WTC11 (cell line): ENCODE measurements at regions not wholly inside any gene's neighbourhood (a gene's known extent, or its start where the extent isn't known, plus 50 kb on each side); places are given as distances from the start of the nearest gene placed in this dataset.

ENCODE experiments used
- ATAC-seq: fragments of 200-7000 bp; cut with Tn5 transposase; 2 replicates; pipeline ENCODE4 v1.10.0; 2021; ENCODE audit warnings: mild to moderate bottlenecking, moderate library complexity
- CTCF ChIA-PET: fragments of 300-600 bp; sonication (Branson Sonifier 250); formaldehyde crosslinking; loops from one replicate; lab custom pipeline; 2021; ENCODE audit warnings: antibody characterized with exemption; lab: Charles Lee
- POLR2A ChIA-PET: fragments of 350-600 bp; sonication (Branson Sonifier 250); formaldehyde crosslinking; loops from one replicate; lab custom pipeline; 2021; ENCODE audit warnings: antibody characterized with exemption; lab: Charles Lee
- DNase-seq: peaks from one replicate; pipeline ENCODE4 v3.0.0; 2021; ENCODE audit warnings: low spot score
- H3K27ac Mint-ChIP-seq: 2 replicates; pipeline ENCODE4 v1.8.0; 2021; ENCODE audit warnings: mixed read lengths
- H3K27me3 Mint-ChIP-seq: 2 replicates; pipeline ENCODE4 v1.8.0; 2021; ENCODE audit warnings: low read depth, mild to moderate bottlenecking, moderate library complexity, mixed read lengths
- H3K36me3 Mint-ChIP-seq: 2 replicates; pipeline ENCODE4 v1.8.0; 2021; ENCODE audit warnings: mixed read lengths
- H3K4me1 Mint-ChIP-seq: 2 replicates; pipeline ENCODE4 v1.8.0; 2022; ENCODE audit warnings: mixed read lengths
- H3K4me3 Mint-ChIP-seq: 2 replicates; pipeline ENCODE4 v1.8.0; 2021; ENCODE audit warnings: mild to moderate bottlenecking, moderate library complexity, mixed read lengths
- H3K9me3 Mint-ChIP-seq: 2 replicates; pipeline ENCODE4 v1.8.0; 2021; ENCODE audit warnings: mixed read lengths
- ETV6 ChIP-seq: sonication (generic); formaldehyde crosslinking; IDR thresholded peaks from 2 replicates; pipeline ENCODE4 v1.8.1; 2022; ENCODE audit warnings: mild to moderate bottlenecking, missing genetic modification reagents
- FOXK1 ChIP-seq: sonication (generic); formaldehyde crosslinking; IDR thresholded peaks from 2 replicates; pipeline ENCODE4 v1.8.0; 2022; ENCODE audit warnings: mild to moderate bottlenecking, moderate library complexity, missing genetic modification reagents
- FOXP4 ChIP-seq: sonication (generic); formaldehyde crosslinking; IDR thresholded peaks from 2 replicates; pipeline ENCODE4 v1.8.0; 2022; ENCODE audit warnings: mild to moderate bottlenecking, missing genetic modification reagents
- GTF2I ChIP-seq: fragments of 250-450 bp; sonication (Bioruptor Pico); conservative IDR thresholded peaks from 2 replicates; pipeline ENCODE4 v1.4.0; 2021; ENCODE audit warnings: mild to moderate bottlenecking
- HMGA2 ChIP-seq: fragments of 250-450 bp; sonication (Bioruptor Pico); IDR thresholded peaks from 2 replicates; pipeline ENCODE4 v1.4.0; 2021; ENCODE audit warnings: mild to moderate bottlenecking, moderate library complexity
- MXD4 ChIP-seq: fragments of 250-450 bp; sonication (Bioruptor Pico); IDR thresholded peaks from 2 replicates; pipeline ENCODE4 v1.8.0; 2021; ENCODE audit warnings: mild to moderate bottlenecking, moderate library complexity, borderline replicate concordance
- NFATC4 ChIP-seq: fragments of 250-450 bp; sonication (Bioruptor Pico); IDR thresholded peaks from 2 replicates; pipeline ENCODE4 v1.9.0; 2021; ENCODE audit warnings: mild to moderate bottlenecking
- NFE2L1 ChIP-seq: sonication (generic); formaldehyde crosslinking; IDR thresholded peaks from 2 replicates; pipeline ENCODE4 v1.8.1; 2023; ENCODE audit warnings: missing genetic modification reagents
- SMAD3 ChIP-seq: sonication (generic); formaldehyde crosslinking; IDR thresholded peaks from 2 replicates; pipeline ENCODE4 v1.8.0; 2022; ENCODE audit warnings: missing genetic modification reagents, mild to moderate bottlenecking, borderline replicate concordance
- TCF7 ChIP-seq: sonication (generic); formaldehyde crosslinking; IDR thresholded peaks from 2 replicates; pipeline ENCODE4 v1.8.0; 2022; ENCODE audit warnings: mild to moderate bottlenecking, low read depth, missing genetic modification reagents, moderate library complexity
- TEAD4 ChIP-seq: sonication (generic); formaldehyde crosslinking; IDR thresholded peaks from 2 replicates; pipeline ENCODE4 v1.8.0; 2022; ENCODE audit warnings: mild to moderate bottlenecking, missing genetic modification reagents
- USF2 ChIP-seq: sonication (generic); formaldehyde crosslinking; IDR thresholded peaks from 2 replicates; pipeline ENCODE4 v1.8.1; 2023; ENCODE audit warnings: mild to moderate bottlenecking, missing genetic modification reagents, moderate library complexity
- ZBTB21 ChIP-seq: sonication (generic); formaldehyde crosslinking; IDR thresholded peaks from 2 replicates; pipeline ENCODE4 v1.8.1; 2023; ENCODE audit warnings: mild to moderate bottlenecking, missing genetic modification reagents, borderline replicate concordance
- ZNF121 ChIP-seq: sonication (generic); formaldehyde crosslinking; IDR thresholded peaks from 2 replicates; pipeline ENCODE4 v1.8.0; 2023; ENCODE audit warnings: missing genetic modification reagents
- ZNF138 ChIP-seq: sonication (generic); formaldehyde crosslinking; conservative IDR thresholded peaks from 2 replicates; pipeline ENCODE4 v1.8.1; 2022; ENCODE audit warnings: mild to moderate bottlenecking, moderate library complexity, missing genetic modification reagents
- ZNF232 ChIP-seq: sonication (generic); formaldehyde crosslinking; IDR thresholded peaks from 2 replicates; pipeline ENCODE4 v1.8.0; 2022; ENCODE audit warnings: mild to moderate bottlenecking, missing genetic modification reagents
- ZNF263 ChIP-seq: sonication (generic); formaldehyde crosslinking; IDR thresholded peaks from 2 replicates; pipeline ENCODE4 v1.8.1; 2022; ENCODE audit warnings: low read depth, mild to moderate bottlenecking, moderate library complexity, missing genetic modification reagents
- ZNF317 ChIP-seq: sonication (generic); formaldehyde crosslinking; IDR thresholded peaks from 2 replicates; pipeline ENCODE4 v1.8.1; 2023; ENCODE audit warnings: low read depth, mild to moderate bottlenecking, moderate library complexity, missing genetic modification reagents, borderline replicate concordance
- ZNF416 ChIP-seq: fragments of 250-450 bp; sonication (Bioruptor Pico); IDR thresholded peaks from 2 replicates; pipeline ENCODE4 v1.9.0; 2021; ENCODE audit warnings: mild to moderate bottlenecking, inconsistent platforms
- ZNF671 ChIP-seq: fragments of 250-450 bp; sonication (Bioruptor Pico); IDR thresholded peaks from 2 replicates; pipeline ENCODE4 v1.8.0; 2021; ENCODE audit warnings: mild to moderate bottlenecking
- TF ChIP-seq, protein P1 (sequence below): fragments of 250-450 bp; sonication (Bioruptor Pico); IDR thresholded peaks from 2 replicates; pipeline ENCODE4 v1.8.0; 2021; ENCODE audit warnings: mild to moderate bottlenecking
- TF ChIP-seq, protein P2 (sequence below): fragments of 250-450 bp; sonication (Bioruptor Pico); conservative IDR thresholded peaks from 2 replicates; pipeline ENCODE4 v1.9.0; 2021; ENCODE audit warnings: mild to moderate bottlenecking
- TF ChIP-seq, protein P3 (sequence below): sonication (generic); formaldehyde crosslinking; IDR thresholded peaks from 2 replicates; pipeline ENCODE4 v1.8.0; 2022; ENCODE audit warnings: mild to moderate bottlenecking, missing genetic modification reagents
- TF ChIP-seq, protein P4 (sequence below): sonication (generic); formaldehyde crosslinking; IDR thresholded peaks from 2 replicates; pipeline ENCODE4 v1.8.1; 2022; ENCODE audit warnings: mild to moderate bottlenecking, moderate library complexity, missing genetic modification reagents

GRCh38 chr13:106296723-106297122, 238.7 kb downstream of the EFNB2 start (continued):
- TF ChIP-seq USF2 (CRISPR knock-in tag): no peak
- no peak for TF ChIP-seq ZNF121 (CRISPR knock-in tag)
- TF ChIP-seq MXD4: no peak
- TF ChIP-seq, all 79 proteins: peak for 0

DNA sequence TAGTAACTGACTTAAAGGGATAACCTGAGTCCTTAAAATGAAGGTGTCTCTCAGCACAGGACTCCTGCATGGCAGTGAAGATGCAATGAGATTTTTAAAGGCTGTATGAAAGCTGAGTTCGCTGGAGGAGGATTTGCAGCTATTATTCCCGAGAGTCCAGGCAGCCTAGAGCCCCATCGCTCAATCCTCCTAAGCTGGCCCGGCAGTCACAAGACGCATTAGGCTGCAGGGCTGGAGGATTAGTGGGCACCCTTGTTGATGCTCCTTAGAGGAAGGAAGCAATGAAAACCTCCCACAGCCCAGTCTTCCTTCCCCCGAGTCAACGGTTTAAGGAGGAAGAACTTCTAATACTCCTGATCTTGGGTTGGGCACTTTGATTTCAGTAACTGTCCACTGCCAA, 239.5 kb downstream of the EFNB2 start:
- Mint-ChIP-seq H3K36me3 (peaks cover 34% of the 10 kb centered on the region), H3K4me1 (peaks cover 2% of the 10 kb centered on the region; the same call in 1 of the 2 replicates), H3K27me3 (no peaks in the 10 kb centered on the region), H3K9me3 (peaks cover 45% of the 10 kb centered on the region), H3K4me3 (no peak overlapping the region), H3K27ac (no peak overlapping the region)
- ChIA-PET POLR2A (no interaction called here), CTCF (no interaction called here)
- ATAC-seq (no peak; the same call in 1 of the 2 replicates), DNase-seq (no peak)
- TF ChIP-seq ZNF317 (CRISPR knock-in tag) (no peak), NFATC4 (no peak)

- ChIA-PET CTCF (no interaction called here), POLR2A (no interaction called here)
- Mint-ChIP-seq H3K36me3 (no peaks in the 10 kb centered on the region), H3K27ac (no peak overlapping the region), H3K27me3 (no peaks in the 10 kb centered on the region), H3K4me1 (peaks cover 15% of the 10 kb centered on the region), H3K9me3 (0 out of 2 replicates have a peak, but pooled peaks cover 9% of the 10 kb centered on the region), H3K4me3 (no peak overlapping the region)
- TF ChIP-seq ZNF671 (CRISPR knock-in tag) (no peak), ZNF416 (CRISPR knock-in tag) (no peak), ZNF138 (CRISPR knock-in tag) (no peak), ZNF232 (no peak), ETV6 (no peak), ZBTB21 (no peak), SMAD3 (CRISPR knock-in tag) (no peak), TEAD4 (CRISPR knock-in tag) (no peak)
- TF ChIP-seq, protein P1, sequence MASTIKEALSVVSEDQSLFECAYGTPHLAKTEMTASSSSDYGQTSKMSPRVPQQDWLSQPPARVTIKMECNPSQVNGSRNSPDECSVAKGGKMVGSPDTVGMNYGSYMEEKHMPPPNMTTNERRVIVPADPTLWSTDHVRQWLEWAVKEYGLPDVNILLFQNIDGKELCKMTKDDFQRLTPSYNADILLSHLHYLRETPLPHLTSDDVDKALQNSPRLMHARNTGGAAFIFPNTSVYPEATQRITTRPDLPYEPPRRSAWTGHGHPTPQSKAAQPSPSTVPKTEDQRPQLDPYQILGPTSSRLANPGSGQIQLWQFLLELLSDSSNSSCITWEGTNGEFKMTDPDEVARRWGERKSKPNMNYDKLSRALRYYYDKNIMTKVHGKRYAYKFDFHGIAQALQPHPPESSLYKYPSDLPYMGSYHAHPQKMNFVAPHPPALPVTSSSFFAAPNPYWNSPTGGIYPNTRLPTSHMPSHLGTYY (CRISPR knock-in tag): no peak
- TF ChIP-seq, protein P2, sequence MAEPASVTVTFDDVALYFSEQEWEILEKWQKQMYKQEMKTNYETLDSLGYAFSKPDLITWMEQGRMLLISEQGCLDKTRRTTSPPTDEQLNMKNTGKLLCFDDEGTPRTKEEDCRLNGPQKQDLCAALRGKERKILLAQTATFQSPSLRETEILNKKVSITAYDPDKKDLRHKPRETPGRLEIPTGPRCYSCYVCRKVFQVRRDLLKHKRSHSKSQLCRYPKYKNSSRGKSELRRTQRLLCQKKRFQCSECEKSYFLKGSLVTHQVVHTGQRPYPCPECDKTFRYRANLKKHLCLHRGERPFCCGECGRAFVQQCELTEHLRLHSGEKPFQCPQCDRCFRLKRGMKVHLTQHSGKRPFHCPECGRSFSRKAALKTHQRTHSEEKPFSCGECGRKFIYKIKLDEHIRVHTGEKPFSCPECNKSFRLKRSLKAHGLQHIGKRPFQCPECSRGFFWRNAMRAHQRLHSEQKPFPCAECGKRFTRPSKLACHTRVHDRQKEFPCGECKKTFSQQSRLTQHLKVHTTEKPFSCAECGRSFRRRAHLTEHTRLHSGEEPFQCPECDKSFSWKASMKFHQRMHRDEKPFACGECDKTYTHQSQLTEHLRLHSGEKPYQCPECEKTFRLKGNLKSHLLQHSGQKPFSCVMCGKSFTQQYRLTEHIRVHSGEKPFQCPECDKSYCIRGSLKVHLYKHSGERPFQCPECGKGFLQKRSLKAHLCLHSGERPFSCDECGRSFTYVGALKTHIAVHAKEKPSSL (CRISPR knock-in tag): no peak
- DNase-seq: no peak
- no peak for ATAC-seq
Measured at GRCh38 chr13:106291006-106291405, 244.5 kb downstream of the EFNB2 start.

DNA sequence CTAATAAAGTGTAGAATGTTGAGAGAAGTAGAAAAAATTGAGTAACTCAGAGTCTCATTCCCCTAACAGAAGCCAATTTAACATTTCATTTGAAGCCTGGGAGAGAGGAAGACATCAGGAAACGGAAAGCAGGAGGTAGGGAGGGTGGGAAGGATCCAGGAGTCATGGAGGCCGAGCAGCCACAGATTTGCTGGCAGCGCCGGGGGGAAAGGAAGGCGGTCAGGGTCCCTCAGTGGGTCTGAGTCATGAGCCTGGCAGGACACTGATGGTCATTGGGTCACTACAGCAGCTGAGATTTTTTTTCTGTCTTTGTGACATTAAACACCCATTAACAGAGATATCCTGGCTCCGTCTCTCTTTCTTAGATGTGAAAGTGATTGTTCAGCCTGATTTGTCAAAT, 248.1 kb downstream of the EFNB2 start:
- no peak overlapping the region for H3K4me3 Mint-ChIP-seq
- CTCF ChIA-PET: no interaction called here
- H3K9me3 Mint-ChIP-seq: 0 out of 2 replicates have a peak, but pooled peaks cover 13% of the 10 kb centered on the region
- TF ChIP-seq NFATC4: no peak
- TF ChIP-seq ZNF263 (CRISPR knock-in tag): no peak
- no peak for TF ChIP-seq HMGA2 (CRISPR knock-in tag)
- TF ChIP-seq, protein P3, sequence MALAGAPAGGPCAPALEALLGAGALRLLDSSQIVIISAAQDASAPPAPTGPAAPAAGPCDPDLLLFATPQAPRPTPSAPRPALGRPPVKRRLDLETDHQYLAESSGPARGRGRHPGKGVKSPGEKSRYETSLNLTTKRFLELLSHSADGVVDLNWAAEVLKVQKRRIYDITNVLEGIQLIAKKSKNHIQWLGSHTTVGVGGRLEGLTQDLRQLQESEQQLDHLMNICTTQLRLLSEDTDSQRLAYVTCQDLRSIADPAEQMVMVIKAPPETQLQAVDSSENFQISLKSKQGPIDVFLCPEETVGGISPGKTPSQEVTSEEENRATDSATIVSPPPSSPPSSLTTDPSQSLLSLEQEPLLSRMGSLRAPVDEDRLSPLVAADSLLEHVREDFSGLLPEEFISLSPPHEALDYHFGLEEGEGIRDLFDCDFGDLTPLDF (CRISPR knock-in tag): no peak
- no peak for TF ChIP-seq FOXP4
- no peak for TF ChIP-seq FOXK1 (CRISPR knock-in tag)
- TF ChIP-seq, protein P4, sequence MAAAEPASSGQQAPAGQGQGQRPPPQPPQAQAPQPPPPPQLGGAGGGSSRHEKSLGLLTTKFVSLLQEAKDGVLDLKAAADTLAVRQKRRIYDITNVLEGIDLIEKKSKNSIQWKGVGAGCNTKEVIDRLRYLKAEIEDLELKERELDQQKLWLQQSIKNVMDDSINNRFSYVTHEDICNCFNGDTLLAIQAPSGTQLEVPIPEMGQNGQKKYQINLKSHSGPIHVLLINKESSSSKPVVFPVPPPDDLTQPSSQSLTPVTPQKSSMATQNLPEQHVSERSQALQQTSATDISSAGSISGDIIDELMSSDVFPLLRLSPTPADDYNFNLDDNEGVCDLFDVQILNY (CRISPR knock-in tag): no peak
- TF ChIP-seq GTF2I (CRISPR knock-in tag): no peak
- no peak for TF ChIP-seq TCF7 (CRISPR knock-in tag)
- TF ChIP-seq NFE2L1 (CRISPR knock-in tag): no peak

More for the DNA sequence above, 248.1 kb downstream of the EFNB2 start:
- no peaks in the 10 kb centered on the region for H3K36me3 Mint-ChIP-seq
- H3K4me1 Mint-ChIP-seq: peaks cover 15% of the 10 kb centered on the region
- no peaks in the 10 kb centered on the region for H3K27me3 Mint-ChIP-seq
- no peak overlapping the region for H3K27ac Mint-ChIP-seq
- POLR2A ChIA-PET: no interaction called here
- ATAC-seq (peak; percentile 32), DNase-seq (no peak)
